SK-N-SH treated with all-trans-retinoic acid at 6 μM for 48 hours (cell line): ENCODE measurements at regions not wholly inside any gene's neighbourhood (a gene's known extent, or its start where the extent isn't known, plus 50 kb on each side); places are given as distances from the start of the nearest gene placed in this dataset.

Experiments
- ARNTL ChIP-seq: fragments of 450-650 bp; formaldehyde crosslinking; IDR thresholded peaks from 2 replicates; pipeline ENCODE4 v1.5.0; 2020; ENCODE audit warnings: low read depth, mild to moderate bottlenecking, moderate library complexity, borderline replicate concordance
- RARB ChIP-seq: fragments of 250-450 bp; sonication (Bioruptor Pico); IDR thresholded peaks from 2 replicates; pipeline ENCODE4 v1.8.0; 2021; ENCODE audit warnings: mild to moderate bottlenecking, moderate library complexity
- TSHZ2 ChIP-seq: fragments of 250-450 bp; sonication (Bioruptor Pico); IDR thresholded peaks from 2 replicates; pipeline ENCODE4 v1.5.0; 2020; ENCODE audit warnings: mild to moderate bottlenecking, moderate library complexity
- ZFP3 ChIP-seq: fragments of 250-450 bp; sonication (Bioruptor Pico); IDR thresholded peaks from 2 replicates; pipeline ENCODE4 v1.5.0; 2020; ENCODE audit warnings: mild to moderate bottlenecking, moderate library complexity

GRCh38 chr13:31884556-31884955 lies 145.2 kb downstream of the RXFP2 start:
- TF ChIP-seq TSHZ2 (CRISPR knock-in tag), result no peak
- TF ChIP-seq RARB, result no peak
- TF ChIP-seq ARNTL, result no peak
- TF ChIP-seq ZFP3 (CRISPR knock-in tag), result no peak
